ENCODE measurements at regions not wholly inside any gene's neighbourhood (a gene's known extent, or its start where the extent isn't known, plus 50 kb on each side); places are given as distances from the start of the nearest gene placed in this dataset.
A peak's percentile ranks its signal among the peaks of the same experiment; 100 is the strongest.
"Not testable (repeated sequence)": the region's sequence is repeated elsewhere in the genome, so short reads cannot be mapped to it uniquely, and the experiment has no call there.

DNA sequence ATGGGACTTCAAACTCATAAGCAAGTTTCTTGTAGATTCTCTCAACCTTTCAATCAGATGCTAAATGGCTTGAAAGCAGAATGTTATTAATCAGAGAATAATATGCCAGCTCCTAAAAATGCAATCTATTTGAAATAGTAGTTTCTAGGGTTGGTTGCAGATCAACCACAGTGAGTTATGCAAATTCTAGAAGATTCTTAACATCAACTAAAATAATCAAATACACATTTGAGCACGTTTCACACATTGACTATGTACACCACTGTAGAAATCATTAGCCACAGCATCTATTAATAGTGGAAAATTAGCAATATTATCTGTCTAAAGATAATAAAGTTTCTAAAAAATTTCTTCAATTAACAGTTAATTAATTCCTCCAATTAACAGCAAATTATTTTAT lies 141.9 kb upstream of the GJE1 start:
- H3K27ac Mint-ChIP-seq, result no peak overlapping the region
- no peak for DNase-seq
- no peaks in the 10 kb centered on the region for H3K27me3 Mint-ChIP-seq
- peaks cover 6% of the 10 kb centered on the region for H3K9me3 Mint-ChIP-seq
- no peak overlapping the region for H3K4me3 Mint-ChIP-seq
- H3K4me1 Mint-ChIP-seq, result peaks cover 6% of the 10 kb centered on the region
- H3K36me3 Mint-ChIP-seq, result no peaks in the 10 kb centered on the region

GRCh38 chr6:141989706-141989959 lies 143.1 kb upstream of the GJE1 start:
- Mint-ChIP-seq H3K36me3 (no peaks in the 10 kb centered on the region), H3K4me3 (no peak overlapping the region), H3K27ac (no peak overlapping the region), H3K4me1 (peaks cover 6% of the 10 kb centered on the region), H3K27me3 (no peaks in the 10 kb centered on the region), H3K9me3 (no peaks in the 10 kb centered on the region)
- DNase-seq, result no peak

DNA sequence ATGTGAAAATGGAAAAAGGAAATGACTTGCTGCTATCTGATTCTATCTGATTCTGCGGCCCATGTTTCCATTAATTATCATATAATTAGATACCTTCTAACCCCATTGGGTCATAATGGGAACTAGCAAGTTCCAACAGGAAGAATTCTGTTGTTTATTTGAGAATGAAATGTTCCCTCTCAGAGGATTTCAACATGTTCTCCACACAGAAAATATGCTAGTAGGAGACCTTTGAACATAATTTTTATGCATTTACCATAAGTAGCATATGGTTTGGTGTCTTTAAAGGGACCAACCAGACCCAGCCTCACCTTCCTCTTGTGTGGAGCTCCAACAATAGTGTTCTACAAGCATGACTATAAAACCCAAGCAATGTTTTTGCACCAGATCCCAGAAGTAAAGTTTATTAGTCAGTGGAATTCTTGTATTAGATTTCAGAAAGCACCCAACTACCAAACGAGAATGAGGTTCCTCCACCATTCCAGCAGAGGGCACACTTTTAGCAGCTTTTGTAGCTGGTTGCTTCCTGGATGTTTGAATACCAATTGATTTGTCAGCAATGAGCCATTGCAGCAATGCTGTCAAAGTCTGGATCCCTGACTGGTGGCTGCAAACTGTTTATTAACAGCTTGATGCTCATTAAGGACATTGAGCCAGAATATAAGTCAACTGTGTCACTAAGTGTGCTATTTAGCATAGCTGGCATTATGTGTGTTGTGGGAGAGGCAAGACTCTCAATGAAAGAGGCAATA lies 143.6 kb upstream of the GJE1 start:
- peak; percentile 27 for DNase-seq
- Mint-ChIP-seq H3K9me3 (no peaks in the 10 kb centered on the region), H3K4me1 (peaks cover 6% of the 10 kb centered on the region), H3K36me3 (no peaks in the 10 kb centered on the region), H3K4me3 (no peak overlapping the region), H3K27me3 (no peaks in the 10 kb centered on the region), H3K27ac (no peak overlapping the region)

- no peak overlapping the region for H3K4me3 Mint-ChIP-seq
Measured at GRCh38 chr6:141988327-141988726, 144.4 kb upstream of the GJE1 start.

GRCh38 chr6:141986457-141986856 lies 146.3 kb upstream of the GJE1 start:
- Mint-ChIP-seq H3K36me3 (no peaks in the 10 kb centered on the region), H3K27ac (no peak overlapping the region), H3K4me3 (no peak overlapping the region), H3K4me1 (peaks cover 14% of the 10 kb centered on the region), H3K9me3 (no peaks in the 10 kb centered on the region), H3K27me3 (no peaks in the 10 kb centered on the region)
- DNase-seq, result no peak

More at GRCh38 chr6:141988327-141988726, 144.4 kb upstream of the GJE1 start:
- Mint-ChIP-seq H3K27me3 (no peaks in the 10 kb centered on the region), H3K27ac (no peak overlapping the region), H3K36me3 (no peaks in the 10 kb centered on the region), H3K9me3 (no peaks in the 10 kb centered on the region), H3K4me1 (peaks cover 8% of the 10 kb centered on the region)
- DNase-seq, result no peak

DNA sequence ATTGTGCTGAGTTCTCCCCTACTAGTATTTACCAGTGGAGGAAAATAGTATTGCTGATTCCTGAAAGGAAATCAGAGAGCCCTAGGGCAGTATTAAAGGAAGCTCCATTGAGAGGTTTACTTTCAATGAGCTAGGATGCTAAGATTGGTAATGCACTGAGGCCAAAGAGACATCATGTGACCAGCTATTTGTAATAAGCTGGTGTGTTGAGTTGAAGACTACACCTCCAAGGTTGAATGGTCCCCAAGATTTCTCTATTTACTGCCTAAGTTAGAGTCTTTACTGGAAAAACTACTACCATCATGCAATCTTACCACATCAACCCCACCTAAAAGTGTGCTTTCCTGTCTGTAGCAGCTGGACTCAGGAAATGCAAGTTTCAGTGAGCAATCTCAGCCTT lies 151.5 kb upstream of the GJE1 start:
- no peak for DNase-seq
- Mint-ChIP-seq H3K27me3 (no peaks in the 10 kb centered on the region), H3K4me3 (no peak overlapping the region), H3K4me1 (peaks cover 19% of the 10 kb centered on the region), H3K36me3 (no peaks in the 10 kb centered on the region), H3K27ac (no peak overlapping the region), H3K9me3 (no peaks in the 10 kb centered on the region)

- peaks cover 12% of the 10 kb centered on the region for H3K4me1 Mint-ChIP-seq
- no peaks in the 10 kb centered on the region for H3K36me3 Mint-ChIP-seq
- H3K4me3 Mint-ChIP-seq, result no peak overlapping the region
- no peaks in the 10 kb centered on the region for H3K27me3 Mint-ChIP-seq
- DNase-seq, result no peak
- H3K27ac Mint-ChIP-seq, result no peak overlapping the region
- no peaks in the 10 kb centered on the region for H3K9me3 Mint-ChIP-seq
Measured at GRCh38 chr6:141977782-141978181, 154.9 kb upstream of the GJE1 start.

- DNase-seq, result no peak
- Mint-ChIP-seq H3K9me3 (no peaks in the 10 kb centered on the region), H3K4me3 (no peak overlapping the region), H3K27me3 (no peaks in the 10 kb centered on the region), H3K36me3 (no peaks in the 10 kb centered on the region), H3K27ac (no peak overlapping the region), H3K4me1 (peaks cover 9% of the 10 kb centered on the region)
Measured at GRCh38 chr6:141976994-141977393, 155.7 kb upstream of the GJE1 start.

DNA sequence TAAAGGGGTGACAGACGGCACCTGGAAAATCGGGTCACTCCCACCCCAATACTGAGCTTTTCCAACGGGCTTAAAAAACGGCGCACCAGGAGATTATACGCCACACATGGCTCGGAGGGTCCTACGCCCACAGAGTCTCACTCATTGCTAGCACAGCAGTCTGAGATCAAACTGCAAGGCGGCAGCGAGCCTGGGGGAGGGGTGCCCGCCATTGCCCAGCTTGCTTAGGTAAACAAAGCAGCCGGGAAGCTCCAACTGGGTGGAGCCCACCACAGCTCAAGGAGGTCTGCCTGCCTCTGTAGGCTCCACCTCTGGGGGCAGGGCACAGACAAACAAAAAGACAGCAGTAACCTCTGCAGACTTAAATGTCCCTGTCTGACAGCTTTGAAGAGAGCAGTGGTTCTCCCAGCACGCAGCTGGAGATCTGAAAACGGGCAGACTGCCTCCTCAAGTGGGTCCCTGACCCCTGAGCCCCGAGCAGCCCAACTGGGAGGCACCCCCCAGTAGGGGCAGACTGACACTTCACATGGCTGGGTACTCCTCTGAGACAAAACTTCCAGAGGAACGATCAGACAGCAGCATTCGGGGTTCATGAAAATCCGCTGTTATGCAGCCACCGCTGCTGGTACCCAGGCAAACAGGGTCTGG lies 162.8 kb upstream of the GJE1 start:
- not testable (repeated sequence) for H3K4me1 Mint-ChIP-seq, H3K27ac Mint-ChIP-seq, H3K4me3 Mint-ChIP-seq, H3K36me3 Mint-ChIP-seq, H3K9me3 Mint-ChIP-seq, H3K27me3 Mint-ChIP-seq, DNase-seq

GRCh38 chr6:141969201-141969600 lies 163.5 kb upstream of the GJE1 start:
- H3K27ac Mint-ChIP-seq, result no peak overlapping the region
- no peaks in the 10 kb centered on the region for H3K36me3 Mint-ChIP-seq
- no peaks in the 10 kb centered on the region for H3K4me1 Mint-ChIP-seq
- no peak for DNase-seq
- no peaks in the 10 kb centered on the region for H3K27me3 Mint-ChIP-seq
- peaks cover 3% of the 10 kb centered on the region for H3K9me3 Mint-ChIP-seq
- no peak overlapping the region for H3K4me3 Mint-ChIP-seq

GRCh38 chr6:141968632-141969031 lies 164.1 kb upstream of the GJE1 start:
- H3K27me3 Mint-ChIP-seq, result no peaks in the 10 kb centered on the region
- H3K9me3 Mint-ChIP-seq, result peaks cover 3% of the 10 kb centered on the region
- H3K36me3 Mint-ChIP-seq, result no peaks in the 10 kb centered on the region
- no peak overlapping the region for H3K27ac Mint-ChIP-seq
- no peak for DNase-seq
- H3K4me3 Mint-ChIP-seq, result no peak overlapping the region
- peaks cover 2% of the 10 kb centered on the region for H3K4me1 Mint-ChIP-seq

GRCh38 chr6:141965016-141965545 lies 167.6 kb upstream of the GJE1 start:
- Mint-ChIP-seq H3K9me3 (peaks cover 4% of the 10 kb centered on the region), H3K27ac (no peak overlapping the region), H3K4me1 (peaks cover 2% of the 10 kb centered on the region), H3K4me3 (no peak overlapping the region), H3K27me3 (no peaks in the 10 kb centered on the region), H3K36me3 (no peaks in the 10 kb centered on the region)
- DNase-seq, result no peak

DNA sequence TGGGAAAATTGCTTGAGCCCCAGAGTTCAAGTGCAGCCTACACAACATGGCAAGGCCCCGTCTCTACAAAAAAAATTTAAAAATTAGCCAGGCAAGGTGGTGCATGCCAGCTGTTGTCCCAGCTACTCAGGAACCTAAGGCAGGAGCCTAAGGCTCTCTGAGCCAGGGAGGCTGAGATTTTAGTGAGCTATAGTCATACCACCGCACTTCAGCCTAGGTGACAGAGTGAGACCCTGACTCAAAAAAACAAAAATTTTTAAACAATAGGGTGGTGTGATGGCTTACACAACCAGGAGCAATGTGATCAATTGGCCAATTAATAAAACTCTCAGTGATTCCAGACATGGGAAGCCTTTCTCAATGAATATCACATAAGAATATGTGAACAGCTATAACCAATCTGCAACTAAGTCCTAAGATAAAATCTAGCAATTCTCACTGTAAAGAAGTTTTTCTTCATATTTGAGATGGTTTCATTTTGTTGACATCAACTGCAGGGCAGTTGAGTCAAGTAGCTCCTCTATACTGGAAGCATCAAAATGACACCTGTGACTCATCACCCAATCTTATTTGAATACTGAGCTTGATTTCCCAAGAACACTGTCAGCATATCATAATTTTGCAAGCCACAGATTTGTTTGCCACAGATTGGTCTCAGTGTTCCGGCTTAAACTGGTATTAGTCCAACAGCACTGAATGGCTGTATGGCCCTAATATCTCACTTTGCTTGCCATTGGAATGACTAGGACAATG lies 169.0 kb upstream of the GJE1 start:
- peaks cover 2% of the 10 kb centered on the region for H3K4me1 Mint-ChIP-seq
- H3K9me3 Mint-ChIP-seq, result peaks cover 2% of the 10 kb centered on the region
- no peak for DNase-seq
- no peaks in the 10 kb centered on the region for H3K27me3 Mint-ChIP-seq
- H3K4me3 Mint-ChIP-seq, result no peak overlapping the region
- H3K36me3 Mint-ChIP-seq, result no peaks in the 10 kb centered on the region
- H3K27ac Mint-ChIP-seq, result no peak overlapping the region

DNA sequence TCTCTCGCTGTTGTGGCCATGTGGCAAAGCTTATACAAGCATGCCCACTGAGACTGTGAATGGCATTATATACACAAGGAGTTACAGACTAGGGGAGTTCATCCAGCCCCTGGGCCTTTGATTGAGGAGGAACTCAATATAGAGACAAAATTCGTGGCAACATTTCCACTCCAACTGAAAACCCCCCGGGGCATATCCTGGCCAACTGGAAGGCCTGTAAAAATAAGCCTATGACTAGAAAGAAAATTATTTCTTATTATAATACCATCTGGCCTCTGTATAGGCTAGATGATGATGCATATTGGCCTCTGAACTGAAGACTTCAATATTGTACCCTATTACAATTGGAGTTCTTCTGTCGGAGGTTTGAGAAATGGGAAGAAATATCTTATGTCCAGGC lies 175.5 kb upstream of the GJE1 start:
- Mint-ChIP-seq H3K4me3 (no peak overlapping the region), H3K9me3 (peaks cover 18% of the 10 kb centered on the region), H3K4me1 (no peaks in the 10 kb centered on the region), H3K27me3 (no peaks in the 10 kb centered on the region), H3K36me3 (peaks cover 4% of the 10 kb centered on the region), H3K27ac (no peak overlapping the region)
- no peak for DNase-seq

DNA sequence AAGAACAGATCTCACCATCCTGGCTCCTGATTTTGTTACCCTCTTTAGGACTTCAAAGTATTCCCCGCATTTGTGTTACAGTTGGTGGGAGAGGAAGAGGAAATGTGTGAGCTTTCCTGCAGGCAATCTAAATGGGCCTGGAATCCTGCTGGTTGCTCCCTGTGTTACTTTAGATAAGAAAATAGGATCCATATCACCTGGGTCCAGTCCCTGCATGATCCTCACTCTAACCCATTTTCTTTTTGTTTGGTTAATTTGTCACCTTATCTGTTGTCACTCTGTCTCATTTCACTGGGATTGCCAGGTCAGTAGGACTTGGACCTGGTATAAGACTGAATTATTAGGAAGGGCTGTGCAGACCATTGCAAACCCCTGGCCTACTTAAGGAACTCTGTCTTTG lies 175.9 kb upstream of the GJE1 start:
- Mint-ChIP-seq H3K9me3 (peaks cover 19% of the 10 kb centered on the region), H3K27me3 (no peaks in the 10 kb centered on the region), H3K36me3 (peaks cover 7% of the 10 kb centered on the region), H3K27ac (no peak overlapping the region), H3K4me3 (no peak overlapping the region), H3K4me1 (no peaks in the 10 kb centered on the region)
- no peak for DNase-seq
